Colonic mucosa (tissue), 4 donors: ENCODE measurements at regions not wholly inside any gene's neighbourhood (a gene's known extent, or its start where the extent isn't known, plus 50 kb on each side); places are given as distances from the start of the nearest gene placed in this dataset.
"Not testable (repeated sequence)": the region's sequence is repeated elsewhere in the genome, so short reads cannot be mapped to it uniquely, and the experiment has no call there.

Source experiments
- DNase-seq: peaks from one replicate; pipeline ENCODE4 v3.0.0-alpha.2; 2020
- H3K27ac ChIP-seq: fragments of 200-600 bp; one replicate; pipeline ENCODE4 v1.8.0; 2021
- H3K27me3 ChIP-seq: fragments of 200-600 bp; one replicate; pipeline ENCODE4 v1.8.0; 2021
- H3K36me3 ChIP-seq: fragments of 200-600 bp; one replicate; pipeline ENCODE4 v1.8.0; 2021
- H3K4me1 ChIP-seq: fragments of 200-600 bp; one replicate; pipeline ENCODE4 v1.8.0; 2021; ENCODE audit warnings: mild to moderate bottlenecking
- H3K4me3 ChIP-seq: fragments of 200-600 bp; one replicate; pipeline ENCODE4 v1.8.0; 2021
- H3K9ac ChIP-seq, 2 donors: one replicate each; pipeline ENCODE4 v1.7.0; 2013; ENCODE audit warnings: control low read depth in 2 of 2, low read depth in 2 of 2, low read length in 2 of 2
- H3K9me3 ChIP-seq: fragments of 200-600 bp; one replicate; pipeline ENCODE4 v1.8.0; 2021
- intact Hi-C: fragments of 100-400 bp; cut with DNase I; formaldehyde crosslinking; loops from one replicate; pipeline ENCODE4 v1.14.1; 2022
- TF ChIP-seq, protein P1 (sequence below): fragments of 200-600 bp; IDR thresholded peaks from one replicate; pipeline ENCODE4 v1.8.0; 2022; ENCODE audit warnings: antibody characterized with exemption, mild to moderate bottlenecking
- donor health status: healthy.
- donor health status: DM: no; HTN: no; CAD: no.
- donor health status: DM: no; HTN: no; CAD: no.

DNA sequence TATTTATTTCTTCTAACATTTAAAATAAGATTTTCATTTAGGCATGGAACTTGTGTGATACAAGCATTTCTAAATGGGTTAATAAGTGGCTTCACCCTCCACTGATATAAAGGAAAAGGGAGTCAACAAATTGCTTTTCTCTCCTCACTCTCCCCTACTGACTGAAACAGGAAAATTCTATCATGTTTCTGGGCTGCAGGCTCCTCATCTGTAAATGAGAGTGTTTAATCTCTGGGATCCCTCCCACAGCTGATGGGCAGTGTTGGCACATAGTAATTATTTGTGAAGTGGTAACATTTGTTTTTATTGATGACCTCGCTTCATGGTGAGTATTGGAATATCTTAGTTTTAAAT is 69.8 kb upstream of the WARS2 start:
- Histone ChIP-seq H3K27ac (no peak overlapping the region), H3K36me3 (no peaks in the 10 kb centered on the region), H3K4me3 (no peak overlapping the region), H3K27me3 (no peaks in the 10 kb centered on the region), H3K4me1 (no peaks in the 10 kb centered on the region), H3K9me3 (no peaks in the 10 kb centered on the region), H3K9ac (no peak overlapping the region)
- no peak for DNase-seq
- intact Hi-C loops: no loop called here
- TF ChIP-seq, protein P1, sequence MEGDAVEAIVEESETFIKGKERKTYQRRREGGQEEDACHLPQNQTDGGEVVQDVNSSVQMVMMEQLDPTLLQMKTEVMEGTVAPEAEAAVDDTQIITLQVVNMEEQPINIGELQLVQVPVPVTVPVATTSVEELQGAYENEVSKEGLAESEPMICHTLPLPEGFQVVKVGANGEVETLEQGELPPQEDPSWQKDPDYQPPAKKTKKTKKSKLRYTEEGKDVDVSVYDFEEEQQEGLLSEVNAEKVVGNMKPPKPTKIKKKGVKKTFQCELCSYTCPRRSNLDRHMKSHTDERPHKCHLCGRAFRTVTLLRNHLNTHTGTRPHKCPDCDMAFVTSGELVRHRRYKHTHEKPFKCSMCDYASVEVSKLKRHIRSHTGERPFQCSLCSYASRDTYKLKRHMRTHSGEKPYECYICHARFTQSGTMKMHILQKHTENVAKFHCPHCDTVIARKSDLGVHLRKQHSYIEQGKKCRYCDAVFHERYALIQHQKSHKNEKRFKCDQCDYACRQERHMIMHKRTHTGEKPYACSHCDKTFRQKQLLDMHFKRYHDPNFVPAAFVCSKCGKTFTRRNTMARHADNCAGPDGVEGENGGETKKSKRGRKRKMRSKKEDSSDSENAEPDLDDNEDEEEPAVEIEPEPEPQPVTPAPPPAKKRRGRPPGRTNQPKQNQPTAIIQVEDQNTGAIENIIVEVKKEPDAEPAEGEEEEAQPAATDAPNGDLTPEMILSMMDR: no peak

DNA sequence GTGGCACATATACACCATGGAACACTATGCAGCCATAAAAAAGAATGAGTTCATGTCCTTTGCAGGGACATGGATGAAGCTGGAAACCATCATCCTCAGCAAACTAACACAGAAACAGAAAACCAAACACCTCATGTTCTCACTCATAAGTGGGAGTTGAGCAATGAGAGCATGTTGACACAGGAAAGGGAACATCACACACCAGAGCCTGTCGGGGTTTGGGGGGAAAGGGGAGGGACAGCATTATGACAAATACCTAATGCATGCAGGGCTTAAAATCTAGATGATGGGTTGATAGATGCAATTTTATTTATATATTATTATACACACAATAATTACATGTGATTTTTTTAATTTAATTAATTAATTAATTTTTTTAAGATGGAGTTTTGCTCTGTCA is 72.8 kb upstream of the WARS2 start:
- H3K4me3 ChIP-seq, H3K27me3 ChIP-seq, H3K9ac ChIP-seq, H3K9me3 ChIP-seq, H3K36me3 ChIP-seq, intact Hi-C loops, DNase-seq, H3K4me1 ChIP-seq, H3K27ac ChIP-seq: not testable (repeated sequence)

DNA sequence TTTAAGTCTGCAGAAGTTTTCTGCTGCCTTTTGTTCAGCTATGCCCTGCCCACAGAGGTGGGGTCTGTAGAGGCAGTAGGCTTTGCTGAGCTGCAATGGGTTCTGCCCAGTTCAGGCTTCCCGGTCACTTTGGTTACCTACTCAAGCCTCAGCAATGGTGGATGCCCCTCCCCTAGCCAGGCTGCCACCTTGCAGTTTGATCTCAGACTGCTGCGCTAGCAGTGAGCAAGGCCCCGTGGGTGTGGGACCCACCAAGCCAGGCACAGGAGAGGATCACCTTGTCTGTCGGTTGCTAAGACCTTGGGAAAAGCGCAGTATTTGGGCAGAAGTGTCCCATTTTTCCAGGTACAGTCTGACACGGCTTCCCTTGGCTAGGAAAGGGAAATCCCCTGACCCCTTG is 74.5 kb upstream of the WARS2 start:
- H3K27ac ChIP-seq, H3K9me3 ChIP-seq, H3K4me3 ChIP-seq, H3K9ac ChIP-seq, H3K27me3 ChIP-seq, DNase-seq, intact Hi-C loops, H3K36me3 ChIP-seq, H3K4me1 ChIP-seq: not testable (repeated sequence)

DNA sequence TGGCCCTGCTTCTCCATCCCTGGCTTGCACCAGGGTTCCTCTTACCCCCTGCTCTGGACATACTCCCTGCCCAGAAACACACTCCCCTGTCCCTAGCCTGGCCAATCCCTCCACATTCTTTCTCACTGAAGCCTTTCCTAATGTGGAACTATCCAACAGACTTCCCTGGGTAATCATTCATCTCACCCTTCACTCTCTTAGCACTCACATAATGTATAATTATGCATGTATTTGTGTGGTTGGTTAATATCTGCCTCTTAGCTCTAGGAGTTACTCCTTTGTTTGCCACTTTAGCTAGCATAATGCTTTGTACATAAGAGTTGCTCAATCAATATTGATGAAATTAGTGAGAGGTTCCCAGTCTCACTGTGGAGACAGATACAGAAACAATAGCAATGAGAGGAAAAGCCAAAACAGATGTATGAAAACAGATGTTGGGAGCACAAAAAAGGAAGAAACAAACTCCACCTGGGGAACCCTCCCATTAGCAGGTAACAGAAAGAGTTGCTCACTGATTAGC is 76.9 kb upstream of the WARS2 start:
- no peak for DNase-seq
- intact Hi-C loops: no loop called here
- no peaks in the 10 kb centered on the region for H3K9me3 ChIP-seq
- H3K4me3 ChIP-seq: no peak overlapping the region
- no peaks in the 10 kb centered on the region for H3K27me3 ChIP-seq
- TF ChIP-seq, protein P1: no peak
- no peak overlapping the region for H3K9ac ChIP-seq
- H3K4me1 ChIP-seq: no peaks in the 10 kb centered on the region
- no peaks in the 10 kb centered on the region for H3K36me3 ChIP-seq
- no peak overlapping the region for H3K27ac ChIP-seq

DNA sequence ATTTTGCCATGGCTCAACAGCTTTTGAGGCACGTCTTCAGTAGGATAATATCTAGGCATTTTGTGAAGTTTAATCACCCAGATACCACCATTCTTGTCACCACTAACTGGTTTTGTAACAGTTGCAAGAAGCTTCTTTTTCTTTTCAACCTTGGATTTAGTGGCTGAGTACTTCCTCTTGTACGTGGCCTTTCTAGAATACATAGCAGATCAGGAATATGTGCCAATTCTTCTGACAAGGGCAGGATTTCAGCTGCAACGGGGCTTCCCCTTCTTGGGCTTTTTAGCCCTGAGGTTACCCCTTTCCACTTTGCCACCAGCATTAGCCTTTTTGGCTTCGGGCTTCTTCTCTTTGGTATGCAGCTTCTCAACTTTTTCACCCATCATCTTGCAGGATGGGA is 79.3 kb upstream of the WARS2 start:
- Histone ChIP-seq H3K9me3 (no peaks in the 10 kb centered on the region), H3K27ac (no peak overlapping the region), H3K27me3 (no peaks in the 10 kb centered on the region), H3K4me3 (no peak overlapping the region), H3K9ac (no peak overlapping the region), H3K36me3 (no peaks in the 10 kb centered on the region), H3K4me1 (no peaks in the 10 kb centered on the region)
- TF ChIP-seq, protein P1: no peak
- intact Hi-C loops: no loop called here
- DNase-seq: no peak

DNA sequence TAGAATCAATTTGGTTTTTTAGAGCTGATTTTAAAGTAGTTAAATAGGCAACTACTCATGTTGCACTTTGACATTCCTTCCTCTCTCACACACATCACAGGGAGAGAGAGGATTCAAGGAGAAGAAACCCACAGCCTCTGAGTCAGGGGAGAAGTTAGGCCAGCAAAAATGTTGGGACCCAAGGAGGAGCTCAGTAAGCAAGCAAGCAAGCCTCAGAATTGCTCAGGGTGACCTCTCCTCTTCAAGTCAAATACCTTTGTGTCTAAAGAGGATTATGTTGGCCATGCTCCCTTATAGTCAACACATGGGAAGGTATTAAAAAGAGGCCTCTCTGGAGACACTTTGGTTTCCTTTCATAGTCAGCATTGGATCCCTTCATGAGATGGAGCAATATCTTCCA is 80.5 kb upstream of the WARS2 start:
- no peak overlapping the region for H3K27ac ChIP-seq
- intact Hi-C loops: no loop called here
- no peaks in the 10 kb centered on the region for H3K36me3 ChIP-seq

More for the DNA sequence above, 80.5 kb upstream of the WARS2 start:
- H3K9me3 ChIP-seq: no peaks in the 10 kb centered on the region
- TF ChIP-seq, protein P1: no peak
- H3K27me3 ChIP-seq: no peaks in the 10 kb centered on the region
- no peaks in the 10 kb centered on the region for H3K4me1 ChIP-seq
- no peak overlapping the region for H3K9ac ChIP-seq
- H3K4me3 ChIP-seq: no peak overlapping the region
- no peak for DNase-seq
